Effector memory CD4-positive, alpha-beta T cell (primary cell): ENCODE measurements at regions not wholly inside any gene's neighbourhood (a gene's known extent, or its start where the extent isn't known, plus 50 kb on each side); places are given as distances from the start of the nearest gene placed in this dataset.

Experiments used
- DNase-seq, 3 donors: peaks; one replicate each; pipeline ENCODE4 v3.0.0-alpha.2; 2020
- H3K27ac ChIP-seq: 2 replicates; pipeline ENCODE4 v1.7.0; 2013; ENCODE audit warnings: mild to moderate bottlenecking, low read length, moderate library complexity; ENCODE audit not compliant: insufficient read depth, poor library complexity, severe bottlenecking
- H3K27me3 ChIP-seq: replicated peaks from 2 replicates; pipeline ENCODE4 v1.7.0; 2013; ENCODE audit warnings: mild to moderate bottlenecking, low read length; ENCODE audit not compliant: insufficient read depth, control insufficient read depth, poor library complexity, severe bottlenecking
- H3K36me3 ChIP-seq: 2 replicates; pipeline ENCODE4 v1.7.0; 2013; ENCODE audit warnings: mild to moderate bottlenecking, low read length, moderate library complexity; ENCODE audit not compliant: control insufficient read depth, insufficient read depth
- H3K4me1 ChIP-seq: 2 replicates; pipeline ENCODE4 v1.7.0; 2013; ENCODE audit warnings: low read length, mild to moderate bottlenecking; ENCODE audit not compliant: control insufficient read depth, insufficient read depth, poor library complexity, severe bottlenecking
- H3K4me3 ChIP-seq: 2 replicates; pipeline ENCODE4 v1.7.0; 2013; ENCODE audit warnings: low read length, low read depth, mild to moderate bottlenecking; ENCODE audit not compliant: insufficient read depth, poor library complexity, severe bottlenecking
- H3K9me3 ChIP-seq: 2 replicates; pipeline ENCODE4 v1.7.0; 2013; ENCODE audit warnings: mild to moderate bottlenecking, low read length, moderate library complexity; ENCODE audit not compliant: control insufficient read depth

GRCh38 chr2:221309892-221310583 lies 262.1 kb downstream of the EPHA4 start:
- no peak for DNase-seq
- Histone ChIP-seq H3K9me3 (no peaks in the 10 kb centered on the region), H3K27ac (no peak overlapping the region), H3K27me3 (no peaks in the 10 kb centered on the region), H3K4me1 (no peaks in the 10 kb centered on the region), H3K4me3 (no peak overlapping the region), H3K36me3 (no peaks in the 10 kb centered on the region)

- Histone ChIP-seq H3K27ac (no peak overlapping the region), H3K27me3 (no peaks in the 10 kb centered on the region), H3K36me3 (no peaks in the 10 kb centered on the region), H3K9me3 (no peaks in the 10 kb centered on the region), H3K4me1 (no peaks in the 10 kb centered on the region), H3K4me3 (no peak overlapping the region)
- no peak for DNase-seq
Measured at GRCh38 chr2:221310730-221311129, 261.4 kb downstream of the EPHA4 start.

GRCh38 chr2:221312634-221313033 lies 259.5 kb downstream of the EPHA4 start:
- Histone ChIP-seq H3K4me1 (no peaks in the 10 kb centered on the region), H3K36me3 (no peaks in the 10 kb centered on the region), H3K9me3 (no peaks in the 10 kb centered on the region), H3K27ac (no peak overlapping the region), H3K4me3 (no peak overlapping the region), H3K27me3 (no peaks in the 10 kb centered on the region)
- no peak for DNase-seq

GRCh38 chr2:221314786-221315185 lies 257.3 kb downstream of the EPHA4 start:
- no peak for DNase-seq
- H3K36me3 ChIP-seq = no peaks in the 10 kb centered on the region
- H3K9me3 ChIP-seq = no peaks in the 10 kb centered on the region
- no peaks in the 10 kb centered on the region for H3K4me1 ChIP-seq
- no peak overlapping the region for H3K4me3 ChIP-seq
- no peak overlapping the region for H3K27ac ChIP-seq
- no peaks in the 10 kb centered on the region for H3K27me3 ChIP-seq

- Histone ChIP-seq H3K9me3 (no peaks in the 10 kb centered on the region), H3K27me3 (peaks cover 5% of the 10 kb centered on the region), H3K4me1 (no peaks in the 10 kb centered on the region), H3K36me3 (no peaks in the 10 kb centered on the region), H3K4me3 (no peak overlapping the region), H3K27ac (no peak overlapping the region)
- DNase-seq = no peak
Measured at GRCh38 chr2:221318376-221319130, 253.6 kb downstream of the EPHA4 start.

- no peak for DNase-seq
- Histone ChIP-seq H3K27me3 (peaks cover 5% of the 10 kb centered on the region), H3K4me1 (no peaks in the 10 kb centered on the region), H3K9me3 (no peaks in the 10 kb centered on the region), H3K36me3 (no peaks in the 10 kb centered on the region), H3K27ac (no peak overlapping the region), H3K4me3 (no peak overlapping the region)
Measured at GRCh38 chr2:221322741-221323140, 249.4 kb downstream of the EPHA4 start.

- H3K4me3 ChIP-seq = no peak overlapping the region
- H3K9me3 ChIP-seq = no peaks in the 10 kb centered on the region
- H3K27ac ChIP-seq = no peak overlapping the region
- peaks cover 5% of the 10 kb centered on the region for H3K27me3 ChIP-seq
- no peaks in the 10 kb centered on the region for H3K36me3 ChIP-seq
- no peak for DNase-seq
- no peaks in the 10 kb centered on the region for H3K4me1 ChIP-seq
Measured at GRCh38 chr2:221323513-221323912, 248.6 kb downstream of the EPHA4 start.

GRCh38 chr2:221330436-221330835 lies 241.7 kb downstream of the EPHA4 start:
- Histone ChIP-seq H3K9me3 (no peaks in the 10 kb centered on the region), H3K4me1 (no peaks in the 10 kb centered on the region), H3K27ac (no peak overlapping the region), H3K27me3 (no peaks in the 10 kb centered on the region), H3K4me3 (no peak overlapping the region), H3K36me3 (no peaks in the 10 kb centered on the region)
- no peak for DNase-seq

GRCh38 chr2:221334481-221335218 lies 237.5 kb downstream of the EPHA4 start:
- no peak for DNase-seq
- H3K9me3 ChIP-seq = no peaks in the 10 kb centered on the region
- no peaks in the 10 kb centered on the region for H3K36me3 ChIP-seq
- H3K27ac ChIP-seq = no peak overlapping the region
- no peaks in the 10 kb centered on the region for H3K27me3 ChIP-seq
- no peak overlapping the region for H3K4me3 ChIP-seq
- H3K4me1 ChIP-seq = no peaks in the 10 kb centered on the region

- Histone ChIP-seq H3K27ac (no peak overlapping the region), H3K36me3 (no peaks in the 10 kb centered on the region), H3K27me3 (no peaks in the 10 kb centered on the region), H3K4me1 (no peaks in the 10 kb centered on the region), H3K4me3 (no peak overlapping the region), H3K9me3 (no peaks in the 10 kb centered on the region)
- DNase-seq = no peak
Measured at GRCh38 chr2:221335219-221335752, 236.8 kb downstream of the EPHA4 start.
